Neural crest cell (in vitro differentiated cells): ENCODE measurements at regions not wholly inside any gene's neighbourhood (a gene's known extent, or its start where the extent isn't known, plus 50 kb on each side); places are given as distances from the start of the nearest gene placed in this dataset.

Experiments
- DNase-seq: peaks from one replicate; pipeline ENCODE4 v3.0.0; 2021; ENCODE audit warnings: low read depth, mixed read lengths, low spot score
- H3K27ac Mint-ChIP-seq: one replicate; pipeline ENCODE4 v1.8.0; 2021; ENCODE audit warnings: mild to moderate bottlenecking, mixed read lengths; ENCODE audit not compliant: unreplicated experiment
- H3K27me3 Mint-ChIP-seq: 2 replicates; pipeline ENCODE4 v1.8.0; 2021; ENCODE audit warnings: low read depth, mild to moderate bottlenecking, mixed read lengths
- H3K36me3 Mint-ChIP-seq: 2 replicates; pipeline ENCODE4 v1.8.0; 2021; ENCODE audit warnings: low read depth, mild to moderate bottlenecking, mixed read lengths
- H3K4me1 Mint-ChIP-seq: 2 replicates; pipeline ENCODE4 v1.8.0; 2021; ENCODE audit warnings: mixed read lengths
- H3K4me3 Mint-ChIP-seq: one replicate; pipeline ENCODE4 v1.8.0; 2021; ENCODE audit warnings: mild to moderate bottlenecking, mixed read lengths
- H3K9me3 Mint-ChIP-seq: 2 replicates; pipeline ENCODE4 v1.8.0; 2021; ENCODE audit warnings: mixed read lengths
- CTCF ChIP-seq: fragments of 200-600 bp; sonication (generic); conservative IDR thresholded peaks from 2 replicates; pipeline ENCODE4 v1.5.0; 2021; ENCODE audit warnings: antibody characterized with exemption, mild to moderate bottlenecking

GRCh38 chr12:72135021-72135301 is 137.2 kb upstream of the TRHDE start:
- TF ChIP-seq CTCF, result no peak
- Mint-ChIP-seq H3K4me1 (no peaks in the 10 kb centered on the region), H3K9me3 (peaks cover 4% of the 10 kb centered on the region), H3K27me3 (peaks cover 2% of the 10 kb centered on the region), H3K36me3 (no peaks in the 10 kb centered on the region), H3K27ac (no peak overlapping the region), H3K4me3 (no peak overlapping the region)
- DNase-seq, result no peak

DNA sequence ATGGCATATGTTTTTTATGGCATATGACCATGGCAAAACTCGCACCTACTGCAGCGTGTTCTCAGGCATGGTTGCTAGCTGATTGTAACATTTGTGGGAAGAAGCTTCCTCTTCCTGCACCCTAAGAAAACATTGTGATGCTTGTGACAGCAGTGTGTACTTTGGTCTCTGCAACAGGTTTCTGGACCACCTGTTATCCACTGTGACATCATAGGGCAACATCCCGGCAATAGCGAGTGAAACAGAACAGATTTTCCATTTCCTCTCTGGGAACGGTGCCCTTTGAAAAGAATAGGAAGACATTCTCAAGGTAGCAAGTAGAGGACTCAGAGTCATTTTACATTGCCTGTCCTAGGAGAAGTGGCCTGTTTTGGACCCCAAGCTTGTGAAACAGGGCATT is 135.4 kb upstream of the TRHDE start:
- no peak for DNase-seq
- Mint-ChIP-seq H3K36me3 (no peaks in the 10 kb centered on the region), H3K4me3 (no peak overlapping the region), H3K4me1 (no peaks in the 10 kb centered on the region), H3K9me3 (no peaks in the 10 kb centered on the region), H3K27me3 (peaks cover 2% of the 10 kb centered on the region), H3K27ac (no peak overlapping the region)
- TF ChIP-seq CTCF, result no peak

GRCh38 chr12:72139411-72139810 is 132.8 kb upstream of the TRHDE start:
- Mint-ChIP-seq H3K9me3 (peaks cover 8% of the 10 kb centered on the region), H3K36me3 (no peaks in the 10 kb centered on the region), H3K27me3 (peaks cover 2% of the 10 kb centered on the region), H3K4me3 (no peak overlapping the region), H3K4me1 (no peaks in the 10 kb centered on the region), H3K27ac (no peak overlapping the region)
- DNase-seq, result no peak
- TF ChIP-seq CTCF, result no peak

- Mint-ChIP-seq H3K27me3 (peaks cover 2% of the 10 kb centered on the region), H3K4me3 (no peak overlapping the region)
- TF ChIP-seq CTCF, result peak; percentile 46
These were observed 130.8 kb upstream of the TRHDE start for GRCh38 chr12:72141381-72141780.

DNA sequence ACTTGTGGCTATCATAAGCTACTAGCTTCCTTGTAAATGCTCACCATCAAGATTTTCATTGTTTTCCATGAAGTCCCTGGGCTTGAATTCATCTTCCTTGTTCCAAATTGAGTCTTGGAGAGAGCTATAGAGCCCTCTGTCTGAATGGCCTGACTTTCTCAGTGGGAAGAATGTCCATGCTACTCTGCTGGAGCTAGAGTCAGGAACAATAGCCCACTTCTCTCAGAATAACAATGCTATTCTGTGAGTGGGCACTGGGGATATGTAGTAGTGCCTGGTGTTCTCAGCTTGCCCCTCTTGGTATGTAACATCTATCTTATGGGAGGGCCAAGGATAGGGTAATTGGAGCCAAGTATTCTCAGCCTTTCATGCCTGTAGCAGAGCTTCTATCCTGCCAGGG is 127.6 kb upstream of the TRHDE start:
- no peak for DNase-seq
- Mint-ChIP-seq H3K4me3 (no peak overlapping the region), H3K27me3 (no peaks in the 10 kb centered on the region), H3K36me3 (no peaks in the 10 kb centered on the region), H3K4me1 (no peaks in the 10 kb centered on the region), H3K27ac (no peak overlapping the region), H3K9me3 (peaks cover 8% of the 10 kb centered on the region)
- no peak for TF ChIP-seq CTCF

More at GRCh38 chr12:72141381-72141780, 130.8 kb upstream of the TRHDE start:
- peaks cover 8% of the 10 kb centered on the region for H3K9me3 Mint-ChIP-seq
- no peaks in the 10 kb centered on the region for H3K4me1 Mint-ChIP-seq
- H3K27ac Mint-ChIP-seq, result no peak overlapping the region
- DNase-seq, result no peak
- H3K36me3 Mint-ChIP-seq, result no peaks in the 10 kb centered on the region

DNA sequence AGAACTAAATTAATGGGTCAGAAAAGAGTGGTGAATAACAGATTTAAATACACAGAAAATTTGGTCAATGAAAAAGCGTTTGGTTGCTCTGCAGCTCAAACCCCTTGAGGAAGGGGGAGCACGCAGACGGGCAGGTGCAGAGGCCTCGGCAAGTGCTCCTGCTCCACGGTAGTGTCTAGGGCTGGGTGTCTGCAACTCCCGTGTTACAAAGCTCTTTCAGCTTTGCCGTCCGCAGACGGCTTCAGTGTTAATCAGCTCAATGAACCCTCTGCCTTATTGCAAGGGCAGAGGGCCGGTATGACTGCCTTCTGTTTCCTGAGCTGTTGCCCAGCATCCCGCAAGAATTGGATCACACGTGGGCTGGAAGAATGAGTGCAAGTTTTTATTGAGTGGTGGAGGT is 125.7 kb upstream of the TRHDE start:
- Mint-ChIP-seq H3K36me3 (no peaks in the 10 kb centered on the region), H3K4me3 (no peak overlapping the region), H3K27ac (no peak overlapping the region), H3K4me1 (no peaks in the 10 kb centered on the region), H3K27me3 (no peaks in the 10 kb centered on the region), H3K9me3 (peaks cover 12% of the 10 kb centered on the region)
- DNase-seq, result no peak
- no peak for TF ChIP-seq CTCF
